PC-9 (cell line): ENCODE measurements at regions not wholly inside any gene's neighbourhood (a gene's known extent, or its start where the extent isn't known, plus 50 kb on each side); places are given as distances from the start of the nearest gene placed in this dataset.

Experiments used
- BruUV-seq: library from RNA; stranded (reverse); fragments of 400-500 nt; replicated peaks from 2 replicates; lab custom pipeline; 2021; lab: Mats Ljungman, UMichigan
- CTCF ChIA-PET: fragments of 300-600 bp; sonication (Branson Sonifier 250); formaldehyde crosslinking; loops from one replicate; lab custom pipeline; 2022; ENCODE audit warnings: antibody characterized with exemption; lab: Charles Lee
- POLR2A ChIA-PET: fragments of 300-600 bp; sonication (Branson Sonifier 250); formaldehyde crosslinking; loops from one replicate; lab custom pipeline; 2022; ENCODE audit warnings: antibody characterized with exemption; ENCODE audit not compliant: unreplicated experiment; lab: Charles Lee
- DNase-seq, 2 experiments: peaks; one replicate each; pipeline versions ENCODE4 v3.0.0 to v3.0.0-alpha.2; 2015 to 2022; ENCODE audit warnings: mixed read lengths in 1 of 2
- H2AFZ ChIP-seq: fragments of 200-600 bp; sonication (generic); 2 replicates; pipeline ENCODE4 v1.8.1; 2017; ENCODE audit warnings: antibody characterized with exemption
- H3F3A ChIP-seq: fragments of 200-600 bp; sonication (generic); 2 replicates; pipeline ENCODE4 v1.8.1; 2017; ENCODE audit warnings: antibody characterized with exemption, mild to moderate bottlenecking, low read depth; ENCODE audit not compliant: insufficient read depth
- H3K27ac ChIP-seq: fragments of 200-600 bp; sonication (generic); 2 replicates; pipeline ENCODE4 v1.6.1; 2016; ENCODE audit warnings: mixed run types
- H3K27me3 ChIP-seq: fragments of 200-600 bp; sonication (generic); 2 replicates; pipeline ENCODE4 v1.6.1; 2016; ENCODE audit warnings: low read depth, mixed run types; ENCODE audit not compliant: insufficient read depth
- H3K36me3 ChIP-seq: fragments of 200-600 bp; sonication (generic); 2 replicates; pipeline ENCODE4 v1.6.1; 2016; ENCODE audit warnings: low read depth, mixed run types
- H3K4me1 ChIP-seq: fragments of 200-600 bp; sonication (generic); replicated peaks from 2 replicates; pipeline ENCODE4 v1.6.1; 2016; ENCODE audit warnings: mixed run types; ENCODE audit not compliant: insufficient read depth
- H3K4me2 ChIP-seq: fragments of 200-600 bp; sonication (generic); 2 replicates; pipeline ENCODE4 v1.6.1; 2017; ENCODE audit warnings: mixed run types
- H3K4me3 ChIP-seq: fragments of 200-600 bp; sonication (generic); 2 replicates; pipeline ENCODE4 v1.6.1; 2016; ENCODE audit warnings: mixed run types
- H3K79me2 ChIP-seq: fragments of 200-600 bp; sonication (generic); 2 replicates; pipeline ENCODE4 v1.6.1; 2017; ENCODE audit warnings: low read depth, mixed run types
- H3K9me2 ChIP-seq: fragments of 200-600 bp; sonication (generic); 2 replicates; pipeline ENCODE4 v1.8.1; 2017; ENCODE audit warnings: mild to moderate bottlenecking; ENCODE audit not compliant: insufficient read depth
- H3K9me3 ChIP-seq: fragments of 200-600 bp; sonication (generic); 2 replicates; pipeline ENCODE4 v1.8.1; 2016; ENCODE audit warnings: low read depth; ENCODE audit not compliant: insufficient read depth
- H4K20me1 ChIP-seq: fragments of 200-600 bp; sonication (generic); 2 replicates; pipeline ENCODE4 v1.8.1; 2017; ENCODE audit not compliant: insufficient read depth
- CTCF ChIP-seq: fragments of 200-600 bp; sonication (generic); conservative IDR thresholded peaks from 2 replicates; pipeline ENCODE4 v1.6.1; 2017; ENCODE audit warnings: mixed run types, antibody characterized with exemption, mild to moderate bottlenecking, moderate library complexity
- EZH2 ChIP-seq: fragments of 200-600 bp; sonication (generic); IDR thresholded peaks from 2 replicates; pipeline ENCODE4 v1.8.0; 2017; ENCODE audit warnings: antibody characterized with exemption, low read depth
- intact Hi-C: fragments of 100-400 bp; cut with micrococcal nuclease; formaldehyde crosslinking; loops from one replicate; pipeline ENCODE4 v1.10.0; 2022; ENCODE audit not compliant: unreplicated experiment

- TF ChIP-seq CTCF (no peak), EZH2 (no peak)
- no peak overlapping the region for H3K4me2 ChIP-seq
- ChIA-PET POLR2A (no interaction called here), CTCF (no interaction called here)
- no peak overlapping the region for H3K27ac ChIP-seq
- H3K9me3 ChIP-seq = no peaks in the 10 kb centered on the region
- H3K4me3 ChIP-seq = no peak overlapping the region
- intact Hi-C loops = no loop called here
- H3K36me3 ChIP-seq = no peaks in the 10 kb centered on the region
- H3K27me3 ChIP-seq = no peaks in the 10 kb centered on the region
- H3F3A ChIP-seq = no peaks in the 10 kb centered on the region
- no peak overlapping the region for H2AFZ ChIP-seq
- H3K9me2 ChIP-seq = no peaks in the 10 kb centered on the region
- no peak for DNase-seq
- no peaks in the 10 kb centered on the region for H4K20me1 ChIP-seq
- BruUV-seq = no TSS peak
- H3K79me2 ChIP-seq = no peaks in the 10 kb centered on the region
- H3K4me1 ChIP-seq = no peaks in the 10 kb centered on the region
These were observed 322.9 kb downstream of the PTEN start for GRCh38 chr10:88186335-88186734.

- H3K4me1 ChIP-seq = no peaks in the 10 kb centered on the region
- intact Hi-C loops = no loop called here
These were observed 324.0 kb downstream of the PTEN start for GRCh38 chr10:88187472-88187871.

GRCh38 chr10:88190123-88190522 is 326.7 kb downstream of the PTEN start:
- H2AFZ ChIP-seq = no peak overlapping the region
- DNase-seq = no peak
- CTCF ChIA-PET = no interaction called here
- no peaks in the 10 kb centered on the region for H4K20me1 ChIP-seq
- no peaks in the 10 kb centered on the region for H3K27me3 ChIP-seq
- no peaks in the 10 kb centered on the region for H3K9me3 ChIP-seq
- H3K79me2 ChIP-seq = no peaks in the 10 kb centered on the region
- H3K4me1 ChIP-seq = no peaks in the 10 kb centered on the region
- no peaks in the 10 kb centered on the region for H3K9me2 ChIP-seq
- intact Hi-C loops = no loop called here
- no peak overlapping the region for H3K4me2 ChIP-seq
- no peak overlapping the region for H3K27ac ChIP-seq
- H3F3A ChIP-seq = no peaks in the 10 kb centered on the region
- no TSS peak for BruUV-seq
- no peak overlapping the region for H3K4me3 ChIP-seq
- TF ChIP-seq CTCF (no peak), EZH2 (no peak)
- POLR2A ChIA-PET = no interaction called here
- no peaks in the 10 kb centered on the region for H3K36me3 ChIP-seq

More at GRCh38 chr10:88187472-88187871, 324.0 kb downstream of the PTEN start:
- TF ChIP-seq CTCF = no peak
- no peak for TF ChIP-seq EZH2
- Histone ChIP-seq H3K79me2 (no peaks in the 10 kb centered on the region), H3K4me2 (no peak overlapping the region), H3K27me3 (no peaks in the 10 kb centered on the region), H4K20me1 (no peaks in the 10 kb centered on the region), H3K27ac (no peak overlapping the region), H3F3A (no peaks in the 10 kb centered on the region), H3K36me3 (no peaks in the 10 kb centered on the region), H3K9me2 (no peaks in the 10 kb centered on the region), H2AFZ (no peak overlapping the region), H3K4me3 (no peak overlapping the region), H3K9me3 (no peaks in the 10 kb centered on the region)
- ChIA-PET CTCF (no interaction called here), POLR2A (no interaction called here)
- BruUV-seq = no TSS peak
- DNase-seq = no peak
